ENCODE measurements at regions not wholly inside any gene's neighbourhood (a gene's known extent, or its start where the extent isn't known, plus 50 kb on each side); places are given as distances from the start of the nearest gene placed in this dataset.
"Not testable (repeated sequence)": the region's sequence is repeated elsewhere in the genome, so short reads cannot be mapped to it uniquely, and the experiment has no call there.

- DNase-seq (ENCODE audit: low spot score); H3K4me3 ChIP-seq (ENCODE audit: low read length in 2 of 2); H3K79me1 ChIP-seq (ENCODE audit: low read depth, low read length); H3K14ac ChIP-seq (ENCODE audit: low read length); H4K8ac ChIP-seq (ENCODE audit: low read depth, low read length); H3K27ac ChIP-seq (replicated peaks; ENCODE audit: low read length); H3K4me1 ChIP-seq (ENCODE audit: control insufficient read depth in 2 of 2, insufficient read depth in 1 of 2, low read depth in 1 of 2, low read length in 2 of 2); H2AFZ ChIP-seq (ENCODE audit: low read length); H2BK12ac ChIP-seq (ENCODE audit: low read length); H3K23ac ChIP-seq (ENCODE audit: low read depth, low read length, poor library complexity); H4K91ac ChIP-seq (ENCODE audit: low read depth, low read length, poor library complexity); H3K36me3 ChIP-seq (replicated peaks in 1 of 2; ENCODE audit: control insufficient read depth in 2 of 2, insufficient read depth in 2 of 2, low read length in 2 of 2); H3K18ac ChIP-seq (ENCODE audit: low read length); H3K27me3 ChIP-seq (ENCODE audit: control insufficient read depth in 3 of 3, insufficient read depth in 3 of 3, low read depth in 1 of 3, low read length in 3 of 3); H2BK15ac ChIP-seq (ENCODE audit: low read length); H3K4ac ChIP-seq (ENCODE audit: low read length); H3K4me2 ChIP-seq (ENCODE audit: insufficient read depth, low read length, poor library complexity, severe bottlenecking); H2BK5ac ChIP-seq (ENCODE audit: low read length); H2BK120ac ChIP-seq (ENCODE audit: low read depth, low read length); H3K9ac ChIP-seq (ENCODE audit: low read depth, low read length, poor library complexity); H3K9me3 ChIP-seq (replicated peaks in 1 of 2; ENCODE audit: control insufficient read depth in 2 of 2, insufficient read depth in 1 of 2, low read depth in 1 of 2, low read length in 2 of 2); H2AK5ac ChIP-seq (ENCODE audit: low read depth, low read length): not testable (repeated sequence)
- no CpG with 5 or more reads among the region's 6 CpGs for WGBS, 2 donors (ENCODE audit: extremely low coverage in 2 of 2, insufficient read length in 2 of 2, insufficient replicate concordance in 1 of 2)
Observed at GRCh38 chr16:88139141-88139540, 187.9 kb downstream of the BANP start.

GRCh38 chr16:88140195-88140594 is 189.0 kb downstream of the BANP start:
- not testable (repeated sequence) for H3K4me3 ChIP-seq (ENCODE audit: low read length in 2 of 2); H3K14ac ChIP-seq (ENCODE audit: low read length); H3K36me3 ChIP-seq (replicated peaks in 1 of 2; ENCODE audit: control insufficient read depth in 2 of 2, insufficient read depth in 2 of 2, low read length in 2 of 2); H2BK15ac ChIP-seq (ENCODE audit: low read length); H3K4ac ChIP-seq (ENCODE audit: low read length); H3K4me1 ChIP-seq (ENCODE audit: control insufficient read depth in 2 of 2, insufficient read depth in 1 of 2, low read depth in 1 of 2, low read length in 2 of 2); DNase-seq (ENCODE audit: low spot score); H3K79me1 ChIP-seq (ENCODE audit: low read depth, low read length); H3K27ac ChIP-seq (replicated peaks; ENCODE audit: low read length); H2BK12ac ChIP-seq (ENCODE audit: low read length); H2BK5ac ChIP-seq (ENCODE audit: low read length); H2AFZ ChIP-seq (ENCODE audit: low read length); H3K23ac ChIP-seq (ENCODE audit: low read depth, low read length, poor library complexity); H3K18ac ChIP-seq (ENCODE audit: low read length); H3K9me3 ChIP-seq (replicated peaks in 1 of 2; ENCODE audit: control insufficient read depth in 2 of 2, insufficient read depth in 1 of 2, low read depth in 1 of 2, low read length in 2 of 2); H2AK5ac ChIP-seq (ENCODE audit: low read depth, low read length); H4K91ac ChIP-seq (ENCODE audit: low read depth, low read length, poor library complexity); H2BK120ac ChIP-seq (ENCODE audit: low read depth, low read length); H3K27me3 ChIP-seq (ENCODE audit: control insufficient read depth in 3 of 3, insufficient read depth in 3 of 3, low read depth in 1 of 3, low read length in 3 of 3); H3K9ac ChIP-seq (ENCODE audit: low read depth, low read length, poor library complexity); H4K8ac ChIP-seq (ENCODE audit: low read depth, low read length); H3K4me2 ChIP-seq (ENCODE audit: insufficient read depth, low read length, poor library complexity, severe bottlenecking)
- WGBS, 2 donors (ENCODE audit: extremely low coverage in 2 of 2, insufficient read length in 2 of 2, insufficient replicate concordance in 1 of 2), result no CpG with 5 or more reads among the region's 20 CpGs

- H3K9ac ChIP-seq (ENCODE audit: low read depth, low read length, poor library complexity), result no peak overlapping the region
- H3K18ac ChIP-seq (ENCODE audit: low read length), result no peak overlapping the region
- WGBS, 2 donors (ENCODE audit: extremely low coverage in 2 of 2, insufficient read length in 2 of 2, insufficient replicate concordance in 1 of 2), result no CpG with 5 or more reads among the region's 13 CpGs
- H3K4me3 ChIP-seq (ENCODE audit: low read length in 2 of 2), result no peak overlapping the region
- no peak overlapping the region for H2AK5ac ChIP-seq (ENCODE audit: low read depth, low read length)
- H3K27ac ChIP-seq (replicated peaks; ENCODE audit: low read length), result no peak overlapping the region
- no peak overlapping the region for H2AFZ ChIP-seq (ENCODE audit: low read length)
- peaks cover 0 to 6% (median 0%) of the 10 kb centered on the region in 3 experiments for H3K27me3 ChIP-seq (ENCODE audit: control insufficient read depth in 3 of 3, insufficient read depth in 3 of 3, low read depth in 1 of 3, low read length in 3 of 3)
- no peak overlapping the region for H4K91ac ChIP-seq (ENCODE audit: low read depth, low read length, poor library complexity)
- H3K9me3 ChIP-seq (replicated peaks in 1 of 2; ENCODE audit: control insufficient read depth in 2 of 2, insufficient read depth in 1 of 2, low read depth in 1 of 2, low read length in 2 of 2), result peaks cover 2 to 4% of the 10 kb centered on the region in 2 donors
- H2BK120ac ChIP-seq (ENCODE audit: low read depth, low read length), result no peak overlapping the region
- no peak overlapping the region for H3K4me2 ChIP-seq (ENCODE audit: insufficient read depth, low read length, poor library complexity, severe bottlenecking)
- H3K36me3 ChIP-seq (replicated peaks in 1 of 2; ENCODE audit: control insufficient read depth in 2 of 2, insufficient read depth in 2 of 2, low read length in 2 of 2), result peaks cover 0 to 1% of the 10 kb centered on the region in 2 donors
- H3K4ac ChIP-seq (ENCODE audit: low read length), result no peak overlapping the region
- H4K8ac ChIP-seq (ENCODE audit: low read depth, low read length), result no peak overlapping the region
- H3K14ac ChIP-seq (ENCODE audit: low read length), result no peak overlapping the region
- no peak overlapping the region for H2BK5ac ChIP-seq (ENCODE audit: low read length)
- no peaks in the 10 kb centered on the region for H3K79me1 ChIP-seq (ENCODE audit: low read depth, low read length)
- H3K23ac ChIP-seq (ENCODE audit: low read depth, low read length, poor library complexity), result no peak overlapping the region
- H2BK15ac ChIP-seq (ENCODE audit: low read length), result no peak overlapping the region
- no peaks in the 10 kb centered on the region for H3K4me1 ChIP-seq (ENCODE audit: control insufficient read depth in 2 of 2, insufficient read depth in 1 of 2, low read depth in 1 of 2, low read length in 2 of 2)
- H2BK12ac ChIP-seq (ENCODE audit: low read length), result no peak overlapping the region
- DNase-seq (ENCODE audit: low spot score), result no peak
Observed at GRCh38 chr16:88141580-88141979, 190.3 kb downstream of the BANP start.

GRCh38 chr16:88142056-88142935 is 191.1 kb downstream of the BANP start:
- not testable (repeated sequence) for H3K4ac ChIP-seq (ENCODE audit: low read length); H2BK5ac ChIP-seq (ENCODE audit: low read length); H3K4me1 ChIP-seq (ENCODE audit: control insufficient read depth in 2 of 2, insufficient read depth in 1 of 2, low read depth in 1 of 2, low read length in 2 of 2); H3K27ac ChIP-seq (replicated peaks; ENCODE audit: low read length); H3K27me3 ChIP-seq (ENCODE audit: control insufficient read depth in 3 of 3, insufficient read depth in 3 of 3, low read depth in 1 of 3, low read length in 3 of 3); H3K79me1 ChIP-seq (ENCODE audit: low read depth, low read length); H2BK15ac ChIP-seq (ENCODE audit: low read length); H3K4me3 ChIP-seq (ENCODE audit: low read length in 2 of 2); H3K9ac ChIP-seq (ENCODE audit: low read depth, low read length, poor library complexity); H4K8ac ChIP-seq (ENCODE audit: low read depth, low read length); H2BK12ac ChIP-seq (ENCODE audit: low read length); H3K36me3 ChIP-seq (replicated peaks in 1 of 2; ENCODE audit: control insufficient read depth in 2 of 2, insufficient read depth in 2 of 2, low read length in 2 of 2); H3K9me3 ChIP-seq (replicated peaks in 1 of 2; ENCODE audit: control insufficient read depth in 2 of 2, insufficient read depth in 1 of 2, low read depth in 1 of 2, low read length in 2 of 2); H3K23ac ChIP-seq (ENCODE audit: low read depth, low read length, poor library complexity); H2BK120ac ChIP-seq (ENCODE audit: low read depth, low read length); H4K91ac ChIP-seq (ENCODE audit: low read depth, low read length, poor library complexity); H3K14ac ChIP-seq (ENCODE audit: low read length); H3K4me2 ChIP-seq (ENCODE audit: insufficient read depth, low read length, poor library complexity, severe bottlenecking); DNase-seq (ENCODE audit: low spot score); H2AFZ ChIP-seq (ENCODE audit: low read length); H3K18ac ChIP-seq (ENCODE audit: low read length); H2AK5ac ChIP-seq (ENCODE audit: low read depth, low read length)
- no CpG with 5 or more reads among the region's 23 CpGs for WGBS, 2 donors (ENCODE audit: extremely low coverage in 2 of 2, insufficient read length in 2 of 2, insufficient replicate concordance in 1 of 2)

Data from neuronal stem cell (in vitro differentiated cells).